ENCODE measurements at regions not wholly inside any gene's neighbourhood (a gene's known extent, or its start where the extent isn't known, plus 50 kb on each side); places are given as distances from the start of the nearest gene placed in this dataset.

- TF ChIP-seq CTCF (IDR thresholded peaks at IDR 0.05; ENCODE audit: low read depth, low read length, missing control alignments) = no peak
- DNase-seq (ENCODE audit: extremely low read depth, low read depth) = no peak
- H3K4me3 ChIP-seq (replicated peaks; ENCODE audit: low read depth, low read length) = no peak overlapping the region
These were observed 1077.4 kb downstream of the BRD1 start for GRCh38 chr22:48750282-48750681.

DNA sequence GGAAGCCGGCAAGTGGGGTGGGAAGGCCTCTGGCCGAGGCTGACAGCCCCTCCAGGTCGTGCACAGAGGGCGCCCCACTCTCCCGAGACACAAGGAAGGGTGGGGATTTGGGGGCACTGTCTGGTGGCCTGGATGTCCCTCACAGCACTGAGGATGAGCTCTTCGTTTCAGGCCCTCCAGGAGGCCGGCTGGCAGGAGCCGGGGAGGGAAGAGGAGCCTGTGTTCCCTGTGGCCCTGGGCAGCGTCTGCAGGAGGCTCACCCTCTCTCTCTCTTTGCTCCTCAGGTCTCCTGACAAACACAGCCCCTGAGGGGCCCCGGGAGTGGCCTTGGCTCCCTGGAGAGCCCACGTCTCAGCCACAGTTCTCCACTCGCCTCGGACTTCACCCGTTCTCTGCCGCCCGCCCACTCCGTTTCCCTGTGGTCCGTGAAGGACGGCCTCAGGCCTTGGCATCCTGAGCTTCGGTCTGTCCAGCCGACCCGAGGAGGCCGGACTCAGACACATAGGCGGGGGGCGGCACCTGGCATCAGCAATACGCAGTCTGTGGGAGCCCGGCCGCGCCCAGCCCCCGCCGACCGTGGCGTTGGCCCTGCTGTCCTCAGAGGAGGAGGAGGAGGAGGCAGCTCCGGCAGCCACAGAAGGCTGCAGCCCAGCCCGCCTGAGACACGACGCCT is 1078.0 kb downstream of the BRD1 start:
- no peak for TF ChIP-seq CTCF (IDR thresholded peaks at IDR 0.05; ENCODE audit: low read depth, low read length, missing control alignments)
- no peak overlapping the region for H3K4me3 ChIP-seq (replicated peaks; ENCODE audit: low read depth, low read length)
- no peak for DNase-seq (ENCODE audit: extremely low read depth, low read depth)

DNA sequence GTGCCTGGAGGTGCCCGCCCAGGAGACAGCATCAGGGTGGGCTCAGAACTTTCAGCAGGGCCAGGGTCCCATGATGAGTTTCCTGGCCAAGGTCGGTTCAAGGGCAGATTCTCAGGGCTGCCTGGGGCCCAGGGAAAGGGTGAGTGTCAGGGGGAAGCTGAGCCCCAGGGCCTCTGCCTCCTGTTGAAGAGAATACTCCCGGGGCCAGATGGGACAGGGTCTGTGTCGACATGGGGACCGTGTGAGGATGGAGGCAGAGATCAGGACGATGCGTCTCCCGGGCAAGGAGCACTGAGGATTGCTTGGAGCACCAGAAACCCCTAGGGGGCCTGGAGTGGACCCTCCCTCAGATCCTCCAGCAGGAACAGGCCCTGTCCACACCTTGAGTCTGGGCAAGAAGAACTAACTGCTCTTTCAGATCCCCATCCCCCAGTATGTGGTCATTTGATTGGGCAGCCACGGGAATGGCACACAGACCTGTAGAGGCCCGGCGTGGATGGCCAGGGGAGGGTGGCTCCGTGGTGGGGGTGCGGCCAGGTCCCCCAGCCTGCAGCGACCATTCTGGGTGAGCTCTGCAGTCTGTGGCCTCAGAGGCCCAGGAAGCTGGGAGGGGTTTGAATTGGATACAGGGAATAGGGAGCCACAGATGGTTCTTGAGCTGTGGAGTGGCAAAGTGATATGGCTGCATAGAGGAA is 1078.7 kb downstream of the BRD1 start:
- no peak for TF ChIP-seq CTCF (IDR thresholded peaks at IDR 0.05; ENCODE audit: low read depth, low read length, missing control alignments)
- no peak overlapping the region for H3K4me3 ChIP-seq (replicated peaks; ENCODE audit: low read depth, low read length)
- no peak for DNase-seq (ENCODE audit: extremely low read depth, low read depth)

DNA sequence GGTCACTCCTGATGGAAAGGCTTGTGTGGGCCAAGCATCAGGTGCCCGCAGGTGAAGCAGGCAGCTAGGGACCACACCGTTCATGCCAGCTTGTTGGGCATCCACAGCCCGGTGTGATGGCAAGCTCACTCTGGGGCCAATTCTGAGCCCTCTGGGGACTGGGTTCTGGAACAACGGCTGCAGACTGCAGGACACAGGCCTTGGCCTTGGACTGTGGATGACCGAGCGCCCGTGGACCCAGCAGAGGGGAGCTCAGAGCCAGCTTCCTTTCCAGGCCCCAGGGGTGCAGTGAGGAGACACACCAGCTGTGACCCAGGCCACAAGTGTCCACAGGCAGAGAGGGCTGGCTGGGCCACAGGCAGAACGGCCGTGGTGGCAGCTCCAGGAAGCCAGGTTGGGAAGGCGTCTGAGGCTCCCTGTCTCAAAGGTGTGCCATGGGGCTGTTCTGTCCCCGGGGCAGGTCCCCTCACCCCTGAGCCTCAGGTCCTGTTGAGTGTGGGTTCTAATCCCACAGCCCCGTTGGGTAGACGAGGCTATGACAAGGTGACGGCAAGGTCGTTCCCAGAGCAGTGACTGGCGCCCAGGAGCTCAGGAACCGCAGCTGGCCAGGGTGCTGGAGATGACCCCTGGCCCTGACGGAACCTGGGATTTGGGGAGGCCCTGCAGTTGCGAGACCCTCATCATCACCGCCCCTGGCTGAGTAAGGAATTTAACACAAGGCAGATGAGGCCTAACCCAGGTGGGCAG is 1079.4 kb downstream of the BRD1 start:
- DNase-seq (ENCODE audit: extremely low read depth, low read depth) = no peak

DNA sequence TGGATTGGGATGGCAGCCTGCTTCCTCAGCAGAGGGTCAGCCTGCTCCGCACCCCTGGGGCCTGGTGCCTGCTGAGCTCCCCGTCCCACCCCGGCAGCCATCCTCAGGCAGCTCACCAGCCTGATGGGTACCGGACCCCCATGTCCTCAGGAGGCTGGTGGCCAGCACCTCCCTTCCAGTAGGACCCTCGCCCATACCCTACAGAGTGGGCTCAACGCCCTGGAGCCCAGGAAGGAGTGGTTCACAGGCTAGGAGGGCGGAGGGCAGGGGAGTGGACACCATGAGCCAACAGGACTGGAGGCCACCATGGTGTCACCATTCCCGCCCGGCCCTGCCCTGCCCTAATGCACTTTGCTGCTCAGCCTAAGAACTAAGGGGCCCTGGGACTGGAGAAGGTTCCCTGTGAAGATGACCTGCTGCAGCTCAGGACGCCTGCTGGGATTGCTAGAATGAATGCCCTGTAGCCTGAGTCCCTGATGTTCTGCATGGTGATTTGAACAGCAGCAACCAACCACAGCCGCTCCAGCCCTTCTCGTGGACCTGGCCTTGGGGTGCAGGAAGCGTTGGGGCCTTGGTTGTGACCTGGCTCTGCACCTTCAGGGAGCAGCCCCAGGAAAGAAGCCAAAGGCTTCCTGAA is 1080.8 kb downstream of the BRD1 start:
- TF ChIP-seq CTCF (IDR thresholded peaks at IDR 0.05; ENCODE audit: low read depth, low read length, missing control alignments) = no peak
- H3K4me3 ChIP-seq (replicated peaks; ENCODE audit: low read depth, low read length) = no peak overlapping the region
- DNase-seq (ENCODE audit: extremely low read depth, low read depth) = no peak

More for the DNA sequence above, 1079.4 kb downstream of the BRD1 start:
- no peak for TF ChIP-seq CTCF (IDR thresholded peaks at IDR 0.05; ENCODE audit: low read depth, low read length, missing control alignments)
- H3K4me3 ChIP-seq (replicated peaks; ENCODE audit: low read depth, low read length) = no peak overlapping the region

- no peak for DNase-seq (ENCODE audit: extremely low read depth, low read depth)
- no peak for TF ChIP-seq CTCF (IDR thresholded peaks at IDR 0.05; ENCODE audit: low read depth, low read length, missing control alignments)
These were observed 1081.6 kb downstream of the BRD1 start for GRCh38 chr22:48745842-48746788.

More at GRCh38 chr22:48745842-48746788, 1081.6 kb downstream of the BRD1 start:
- no peak overlapping the region for H3K4me3 ChIP-seq (replicated peaks; ENCODE audit: low read depth, low read length)
